Natural killer cell (primary cell): ENCODE measurements at regions not wholly inside any gene's neighbourhood (a gene's known extent, or its start where the extent isn't known, plus 50 kb on each side); places are given as distances from the start of the nearest gene placed in this dataset.

Experiments
- ATAC-seq, 3 donors: fragments of 150-1000 bp in 2 of 3; fragments of 200-7000 bp in 1 of 3; cut with Tn5 transposase; 1 replicate in 1 of 3; 2 replicates in 2 of 3; pipeline ENCODE4 v1.10.0; 2021; ENCODE audit warnings: mild to moderate bottlenecking in 2 of 3, moderate library complexity in 2 of 3
- DNase-seq, 2 donors: peaks; one replicate each; pipeline versions ENCODE4 v3.0.0 to v3.0.0-alpha.2; 2013 to 2021; ENCODE audit warnings: mixed read lengths in 1 of 2
- H3K27ac ChIP-seq: one replicate; pipeline ENCODE4 v1.5.1; 2013; ENCODE audit warnings: mild to moderate bottlenecking, low read length
- H3K27me3 ChIP-seq: one replicate; pipeline ENCODE4 v1.6.1; 2013; ENCODE audit warnings: low read length; ENCODE audit not compliant: control insufficient read depth, insufficient read depth
- H3K36me3 ChIP-seq: one replicate; pipeline ENCODE4 v1.6.1; 2013; ENCODE audit warnings: low read length; ENCODE audit not compliant: control insufficient read depth, insufficient read depth
- H3K4me1 ChIP-seq: one replicate; pipeline ENCODE4 v1.6.1; 2013; ENCODE audit warnings: low read length; ENCODE audit not compliant: control insufficient read depth, insufficient read depth
- H3K4me3 ChIP-seq: one replicate; pipeline ENCODE4 v1.5.1; 2013; ENCODE audit warnings: low read length
- H3K9me3 ChIP-seq: one replicate; pipeline ENCODE4 v1.6.1; 2013; ENCODE audit warnings: low read length; ENCODE audit not compliant: control insufficient read depth, insufficient read depth
- H3K27ac Mint-ChIP-seq, 2 donors: one replicate each; pipeline ENCODE4 v1.8.0; 2022; ENCODE audit warnings: mild to moderate bottlenecking in 2 of 2, mixed read lengths in 2 of 2, moderate library complexity in 1 of 2
- H3K27me3 Mint-ChIP-seq, 2 donors: one replicate each; pipeline ENCODE4 v1.8.0; 2022; ENCODE audit warnings: low read depth in 2 of 2, mixed read lengths in 2 of 2
- H3K36me3 Mint-ChIP-seq: one replicate; pipeline ENCODE4 v1.8.0; 2022; ENCODE audit warnings: mixed read lengths
- H3K4me1 Mint-ChIP-seq, 2 donors: one replicate each; pipeline ENCODE4 v1.8.0; 2022; ENCODE audit warnings: mixed read lengths in 2 of 2
- H3K4me3 Mint-ChIP-seq: one replicate; pipeline ENCODE4 v1.8.0; 2022; ENCODE audit warnings: mild to moderate bottlenecking, moderate library complexity, mixed read lengths
- H3K9me3 Mint-ChIP-seq, 2 donors: one replicate each; pipeline ENCODE4 v1.8.0; 2022; ENCODE audit warnings: mixed read lengths in 2 of 2
- WGBS: methylation state at CpG from one replicate; pipeline ENCODE4 v1.1.7; 2013; ENCODE audit warnings: missing lambda C conversion rate; ENCODE audit not compliant: insufficient coverage; 5-methylcytosine and 5-hydroxymethylcytosine counted together
- intact Hi-C: fragments of 100-400 bp; cut with micrococcal nuclease; formaldehyde crosslinking; loops from one replicate; pipeline ENCODE4 v1.14.2; 2022
- TF ChIP-seq, protein P1 (sequence below): fragments of 200-600 bp; IDR thresholded peaks from one replicate; pipeline ENCODE4 v1.8.0; 2022; ENCODE audit warnings: antibody characterized with exemption

DNA sequence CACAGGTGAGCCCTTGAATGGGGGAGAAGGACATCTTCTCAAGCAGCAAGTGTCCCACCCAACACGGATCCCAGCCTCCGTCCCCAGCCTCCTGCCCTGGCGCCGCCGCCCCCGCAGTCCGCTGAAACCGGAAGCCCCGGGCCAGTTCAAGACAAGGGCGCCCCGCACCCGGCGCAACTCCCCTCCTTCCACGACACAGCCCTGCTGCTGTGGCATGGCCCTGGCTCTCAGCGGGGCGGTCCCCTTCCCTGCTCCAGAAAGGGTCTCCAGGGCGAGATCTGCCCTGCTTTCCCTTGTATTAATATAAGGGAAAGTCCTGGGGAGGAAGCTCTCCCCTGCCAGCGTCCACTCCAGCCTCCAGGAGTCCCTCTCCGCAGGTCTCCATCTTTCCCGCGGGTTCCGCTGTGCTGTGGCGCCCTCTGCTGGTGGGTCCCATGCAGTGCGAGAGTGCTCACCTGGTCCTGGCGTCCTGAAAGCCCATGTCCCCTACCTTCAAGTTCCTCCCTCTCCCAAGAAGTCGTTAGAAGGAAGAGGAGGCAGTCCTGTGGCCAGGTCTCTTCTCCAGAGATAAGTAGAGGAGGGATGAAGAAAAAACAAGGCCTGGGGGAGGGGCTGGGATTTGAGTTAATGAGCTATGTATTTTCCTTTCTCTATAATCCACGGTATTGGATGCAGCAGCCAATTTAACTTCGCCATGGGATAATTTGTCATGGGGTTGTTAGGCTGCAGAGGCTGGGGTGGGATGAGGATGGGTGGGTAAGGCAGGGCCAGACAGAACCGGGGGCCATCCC lies 176.0 kb downstream of the SMAD2 start:
- H3K4me3 ChIP-seq = no peak overlapping the region
- Mint-ChIP-seq H3K4me1 (peaks cover 5 to 11% of the 10 kb centered on the region in 2 donors), H3K27ac (no peak overlapping the region), H3K27me3 (peaks cover 16 to 18% of the 10 kb centered on the region in 2 donors), H3K36me3 (peaks cover 12% of the 10 kb centered on the region), H3K4me3 (no peak overlapping the region), H3K9me3 (peaks cover 2 to 3% of the 10 kb centered on the region in 2 donors)
- DNase-seq (peak in 1 of 2 donors; percentile 60), ATAC-seq (peak; percentile 34 to 73 (median 53))
- intact Hi-C loops = no loop called here
- WGBS = 56% methylated on average over 26 of the region's 29 CpGs
- no peaks in the 10 kb centered on the region for H3K27me3 ChIP-seq
- no peak overlapping the region for H3K27ac ChIP-seq
- TF ChIP-seq, protein P1, sequence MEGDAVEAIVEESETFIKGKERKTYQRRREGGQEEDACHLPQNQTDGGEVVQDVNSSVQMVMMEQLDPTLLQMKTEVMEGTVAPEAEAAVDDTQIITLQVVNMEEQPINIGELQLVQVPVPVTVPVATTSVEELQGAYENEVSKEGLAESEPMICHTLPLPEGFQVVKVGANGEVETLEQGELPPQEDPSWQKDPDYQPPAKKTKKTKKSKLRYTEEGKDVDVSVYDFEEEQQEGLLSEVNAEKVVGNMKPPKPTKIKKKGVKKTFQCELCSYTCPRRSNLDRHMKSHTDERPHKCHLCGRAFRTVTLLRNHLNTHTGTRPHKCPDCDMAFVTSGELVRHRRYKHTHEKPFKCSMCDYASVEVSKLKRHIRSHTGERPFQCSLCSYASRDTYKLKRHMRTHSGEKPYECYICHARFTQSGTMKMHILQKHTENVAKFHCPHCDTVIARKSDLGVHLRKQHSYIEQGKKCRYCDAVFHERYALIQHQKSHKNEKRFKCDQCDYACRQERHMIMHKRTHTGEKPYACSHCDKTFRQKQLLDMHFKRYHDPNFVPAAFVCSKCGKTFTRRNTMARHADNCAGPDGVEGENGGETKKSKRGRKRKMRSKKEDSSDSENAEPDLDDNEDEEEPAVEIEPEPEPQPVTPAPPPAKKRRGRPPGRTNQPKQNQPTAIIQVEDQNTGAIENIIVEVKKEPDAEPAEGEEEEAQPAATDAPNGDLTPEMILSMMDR = peak; percentile 65
- no peaks in the 10 kb centered on the region for H3K36me3 ChIP-seq
- H3K4me1 ChIP-seq = peaks cover 4% of the 10 kb centered on the region
- no peaks in the 10 kb centered on the region for H3K9me3 ChIP-seq

- Histone ChIP-seq H3K4me1 (peaks cover 13% of the 10 kb centered on the region), H3K27ac (no peak overlapping the region), H3K27me3 (peaks cover 8% of the 10 kb centered on the region), H3K4me3 (no peak overlapping the region), H3K36me3 (no peaks in the 10 kb centered on the region), H3K9me3 (no peaks in the 10 kb centered on the region)
- 92% methylated on average over 10 of the region's 10 CpGs for WGBS
- intact Hi-C loops = no loop called here
- Mint-ChIP-seq H3K36me3 (no peaks in the 10 kb centered on the region), H3K27ac (no peak overlapping the region), H3K27me3 (peaks cover 8 to 10% of the 10 kb centered on the region in 2 donors), H3K9me3 (no peaks in the 10 kb centered on the region), H3K4me1 (peaks cover 10 to 17% of the 10 kb centered on the region in 2 donors), H3K4me3 (no peak overlapping the region)
- no peak for DNase-seq
- TF ChIP-seq, protein P1 = no peak
- no peak for ATAC-seq
These were observed 177.4 kb downstream of the SMAD2 start for GRCh38 chr18:47752796-47753645.

DNA sequence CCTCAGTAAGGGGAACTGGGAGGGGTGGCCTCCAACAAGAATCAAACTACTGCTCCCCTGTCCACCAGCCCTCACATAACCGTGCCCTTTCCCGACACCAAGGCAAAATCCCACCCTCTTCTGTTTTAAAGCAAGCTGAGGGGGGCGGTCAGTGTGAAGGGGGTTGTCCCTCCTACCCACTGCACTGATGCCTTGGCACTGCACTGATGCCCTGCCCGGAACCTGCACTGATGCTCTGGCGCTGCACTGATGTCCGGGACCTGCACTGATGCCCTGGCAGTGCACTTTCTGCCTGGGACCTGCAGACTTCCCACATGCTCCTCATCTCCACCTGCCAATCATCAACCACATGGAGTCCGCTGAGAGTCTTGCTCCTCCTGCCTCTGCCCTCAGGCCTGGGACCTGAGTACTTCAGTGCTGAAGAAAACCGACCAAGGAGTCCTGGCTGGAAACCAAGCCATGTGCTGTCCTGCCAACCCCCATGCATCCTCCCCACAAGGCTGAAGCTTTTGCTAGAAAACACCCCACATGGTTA lies 179.5 kb downstream of the SMAD2 start:
- H3K9me3 Mint-ChIP-seq = no peaks in the 10 kb centered on the region
- H3K27me3 ChIP-seq = peaks cover 11% of the 10 kb centered on the region
- peaks cover 10 to 11% of the 10 kb centered on the region in 2 donors for H3K4me1 Mint-ChIP-seq
- intact Hi-C loops = no loop called here
- no peaks in the 10 kb centered on the region for H3K36me3 Mint-ChIP-seq
- 91% methylated on average over 8 of the region's 8 CpGs for WGBS
- H3K27ac Mint-ChIP-seq = no peak overlapping the region
- peaks cover 0 to 7% of the 10 kb centered on the region in 2 donors for H3K27me3 Mint-ChIP-seq
- no peak overlapping the region for H3K27ac ChIP-seq
- H3K4me3 ChIP-seq = no peak overlapping the region
- no peaks in the 10 kb centered on the region for H3K36me3 ChIP-seq
- no peak for DNase-seq
- peaks cover 13% of the 10 kb centered on the region for H3K4me1 ChIP-seq
- no peak for ATAC-seq
- TF ChIP-seq, protein P1 = no peak
- H3K9me3 ChIP-seq = no peaks in the 10 kb centered on the region
- H3K4me3 Mint-ChIP-seq = no peak overlapping the region
